PC-3 (cell line): ENCODE measurements at regions not wholly inside any gene's neighbourhood (a gene's known extent, or its start where the extent isn't known, plus 50 kb on each side); places are given as distances from the start of the nearest gene placed in this dataset.

Experiments used
- ATAC-seq: fragments of 200-7000 bp; cut with Tn5 transposase; 2 replicates; pipeline ENCODE4 v1.9.1; 2020; ENCODE audit warnings: mild to moderate bottlenecking, moderate library complexity
- BruUV-seq: library from RNA; stranded (reverse); fragments of 400-500 nt; replicated peaks from 2 replicates; lab custom pipeline; 2021; lab: Mats Ljungman, UMichigan
- CTCF ChIA-PET: fragments of 300-600 bp; sonication (Branson Sonifier 250); formaldehyde crosslinking; loops from one replicate; lab custom pipeline; 2022; ENCODE audit warnings: antibody characterized with exemption; lab: Charles Lee
- POLR2A ChIA-PET: fragments of 300-600 bp; sonication (Branson Sonifier 250); formaldehyde crosslinking; loops from one replicate; lab custom pipeline; 2022; ENCODE audit warnings: antibody characterized with exemption; ENCODE audit not compliant: unreplicated experiment; lab: Charles Lee
- DNase-seq: peaks from one replicate; pipeline ENCODE4 v3.0.0-alpha.2; 2015
- H2AFZ ChIP-seq: fragments of 300-600 bp; sonication (generic); 2 replicates; pipeline ENCODE4 v1.6.0; 2016; ENCODE audit warnings: antibody characterized with exemption, low read length
- H3F3A ChIP-seq: fragments of 300-600 bp; sonication (generic); one replicate; pipeline ENCODE4 v1.6.0; 2017; ENCODE audit warnings: antibody characterized with exemption, low read length, control low read depth, mild to moderate bottlenecking; ENCODE audit not compliant: unreplicated experiment
- H3K27ac ChIP-seq: fragments of 300-600 bp; sonication (generic); 2 replicates; pipeline ENCODE4 v1.5.1; 2016; ENCODE audit warnings: mild to moderate bottlenecking, low read length
- H3K27me3 ChIP-seq: fragments of 300-600 bp; sonication (generic); 2 replicates; pipeline ENCODE4 v1.6.1; 2016; ENCODE audit warnings: low read length, mixed read lengths
- H3K36me3 ChIP-seq: fragments of 300-600 bp; sonication (generic); 2 replicates; pipeline ENCODE4 v1.6.1; 2016; ENCODE audit warnings: low read depth, mixed run types, low read length, mixed read lengths
- H3K4me1 ChIP-seq: fragments of 300-600 bp; sonication (generic); 2 replicates; pipeline ENCODE4 v1.5.1; 2016; ENCODE audit warnings: low read length; ENCODE audit not compliant: insufficient read depth
- H3K4me2 ChIP-seq: fragments of 300-600 bp; sonication (generic); 2 replicates; pipeline ENCODE4 v1.6.0; 2016; ENCODE audit warnings: low read length
- H3K4me3 ChIP-seq: fragments of 300-600 bp; sonication (generic); 2 replicates; pipeline ENCODE4 v1.5.1; 2016; ENCODE audit warnings: mild to moderate bottlenecking, low read length, mixed read lengths
- H3K79me2 ChIP-seq: fragments of 300-600 bp; sonication (generic); 2 replicates; pipeline ENCODE4 v1.6.1; 2017; ENCODE audit warnings: low read length, mixed read lengths
- H3K9ac ChIP-seq: fragments of 300-600 bp; sonication (generic); 2 replicates; pipeline ENCODE4 v1.6.0; 2016; ENCODE audit warnings: mild to moderate bottlenecking, low read length
- H3K9me2 ChIP-seq: fragments of 300-600 bp; sonication (generic); replicated peaks from 2 replicates; pipeline ENCODE4 v1.6.1; 2016; ENCODE audit warnings: mixed run types, low read length, mixed read lengths
- H3K9me3 ChIP-seq: fragments of 300-600 bp; sonication (generic); 2 replicates; pipeline ENCODE4 v1.6.1; 2016; ENCODE audit warnings: low read length, mixed read lengths
- H4K20me1 ChIP-seq: fragments of 300-600 bp; sonication (generic); 2 replicates; pipeline ENCODE4 v1.6.1; 2016; ENCODE audit warnings: low read length, mixed read lengths
- EZH2 ChIP-seq: fragments of 300-600 bp; sonication (generic); IDR thresholded peaks from one replicate; pipeline ENCODE4 v1.6.1; 2017; ENCODE audit warnings: antibody characterized with exemption, mild to moderate bottlenecking, low read length; ENCODE audit not compliant: unreplicated experiment
- EZH2phosphoT487 ChIP-seq: fragments of 300-600 bp; sonication (generic); IDR thresholded peaks from 2 replicates; pipeline ENCODE4 v1.6.1; 2018; ENCODE audit warnings: mild to moderate bottlenecking, antibody characterized with exemption, low read length, borderline replicate concordance
- intact Hi-C: fragments of 100-400 bp; cut with micrococcal nuclease; formaldehyde crosslinking; loops from 2 replicates; pipeline ENCODE4 v1.9.0; 2023
- TF ChIP-seq, protein P1 (sequence below): fragments of 300-600 bp; sonication (generic); conservative IDR thresholded peaks from 2 replicates; pipeline ENCODE4 v1.5.1; 2017; ENCODE audit warnings: antibody characterized with exemption, low read depth, mild to moderate bottlenecking, low read length

DNA sequence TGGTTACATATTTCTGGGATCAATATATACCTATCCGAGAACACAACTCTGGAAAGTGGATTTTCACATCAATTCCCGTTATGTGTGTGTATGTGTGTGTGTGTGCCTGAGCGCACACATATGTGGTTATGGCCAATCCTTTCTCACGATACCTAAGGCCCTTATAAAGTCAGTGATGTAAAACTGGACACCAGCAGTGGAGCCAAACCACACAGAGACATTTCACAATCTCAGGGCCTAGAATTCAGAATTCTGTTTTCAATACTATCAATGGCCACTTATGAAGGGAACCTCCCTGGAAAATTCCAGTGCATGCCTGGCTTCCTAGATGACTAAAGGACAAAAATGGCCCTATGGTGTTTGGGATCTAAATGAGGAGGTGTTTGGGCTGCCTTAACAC, 187.3 kb upstream of the UBL3 start:
- CTCF ChIA-PET: no interaction called here
- Histone ChIP-seq H3K9ac (no peak overlapping the region), H3K27ac (no peak overlapping the region), H3K79me2 (no peaks in the 10 kb centered on the region), H3K4me1 (peaks cover 16% of the 10 kb centered on the region), H3K9me3 (no peaks in the 10 kb centered on the region), H3K9me2 (no peaks in the 10 kb centered on the region), H4K20me1 (no peaks in the 10 kb centered on the region), H3K4me2 (no peak overlapping the region), H3K4me3 (no peak overlapping the region), H3F3A (no peaks in the 10 kb centered on the region), H2AFZ (no peak overlapping the region), H3K36me3 (no peaks in the 10 kb centered on the region), H3K27me3 (no peaks in the 10 kb centered on the region)
- intact Hi-C loops: no loop called here
- TF ChIP-seq EZH2: no peak
- TF ChIP-seq, protein P1, sequence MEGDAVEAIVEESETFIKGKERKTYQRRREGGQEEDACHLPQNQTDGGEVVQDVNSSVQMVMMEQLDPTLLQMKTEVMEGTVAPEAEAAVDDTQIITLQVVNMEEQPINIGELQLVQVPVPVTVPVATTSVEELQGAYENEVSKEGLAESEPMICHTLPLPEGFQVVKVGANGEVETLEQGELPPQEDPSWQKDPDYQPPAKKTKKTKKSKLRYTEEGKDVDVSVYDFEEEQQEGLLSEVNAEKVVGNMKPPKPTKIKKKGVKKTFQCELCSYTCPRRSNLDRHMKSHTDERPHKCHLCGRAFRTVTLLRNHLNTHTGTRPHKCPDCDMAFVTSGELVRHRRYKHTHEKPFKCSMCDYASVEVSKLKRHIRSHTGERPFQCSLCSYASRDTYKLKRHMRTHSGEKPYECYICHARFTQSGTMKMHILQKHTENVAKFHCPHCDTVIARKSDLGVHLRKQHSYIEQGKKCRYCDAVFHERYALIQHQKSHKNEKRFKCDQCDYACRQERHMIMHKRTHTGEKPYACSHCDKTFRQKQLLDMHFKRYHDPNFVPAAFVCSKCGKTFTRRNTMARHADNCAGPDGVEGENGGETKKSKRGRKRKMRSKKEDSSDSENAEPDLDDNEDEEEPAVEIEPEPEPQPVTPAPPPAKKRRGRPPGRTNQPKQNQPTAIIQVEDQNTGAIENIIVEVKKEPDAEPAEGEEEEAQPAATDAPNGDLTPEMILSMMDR: no peak
- TF ChIP-seq EZH2phosphoT487: no peak
- no TSS peak for BruUV-seq
- POLR2A ChIA-PET: no interaction called here
- ATAC-seq (no peak), DNase-seq (no peak)

GRCh38 chr13:30037306-30037705, 186.9 kb upstream of the UBL3 start:
- H3K9ac ChIP-seq: no peak overlapping the region
- H3K4me2 ChIP-seq: no peak overlapping the region
- no peak overlapping the region for H3K4me3 ChIP-seq
- H3K79me2 ChIP-seq: no peaks in the 10 kb centered on the region
- H3F3A ChIP-seq: no peaks in the 10 kb centered on the region
- intact Hi-C loops: no loop called here
- H3K9me2 ChIP-seq: no peaks in the 10 kb centered on the region
- CTCF ChIA-PET: no interaction called here
- peaks cover 17% of the 10 kb centered on the region for H3K4me1 ChIP-seq
- ATAC-seq (no peak), DNase-seq (no peak)
- no peak overlapping the region for H3K27ac ChIP-seq
- no peaks in the 10 kb centered on the region for H3K36me3 ChIP-seq
- BruUV-seq: no TSS peak
- POLR2A ChIA-PET: no interaction called here
- no peak overlapping the region for H2AFZ ChIP-seq
- no peaks in the 10 kb centered on the region for H3K9me3 ChIP-seq
- no peak for TF ChIP-seq EZH2
- TF ChIP-seq, protein P1: no peak
- no peaks in the 10 kb centered on the region for H3K27me3 ChIP-seq
- H4K20me1 ChIP-seq: no peaks in the 10 kb centered on the region

- H3K4me1 ChIP-seq: peaks cover 17% of the 10 kb centered on the region
- DNase-seq (no peak), ATAC-seq (no peak)
- no peak overlapping the region for H2AFZ ChIP-seq
- no peak overlapping the region for H3K27ac ChIP-seq
- H3K4me2 ChIP-seq: no peak overlapping the region
- H3K9ac ChIP-seq: no peak overlapping the region
- intact Hi-C loops: loop anchor here (5.0 kb wide), 1 partner anchor 78 kb away; no protein-coding TSS in a partner anchor
- TF ChIP-seq EZH2phosphoT487 (no peak), EZH2 (no peak)
- TF ChIP-seq, protein P1: no peak
- H3K27me3 ChIP-seq: no peaks in the 10 kb centered on the region
- H3K9me2 ChIP-seq: no peaks in the 10 kb centered on the region
- no peaks in the 10 kb centered on the region for H3K9me3 ChIP-seq
- no peak overlapping the region for H3K4me3 ChIP-seq
- H3F3A ChIP-seq: no peaks in the 10 kb centered on the region
- no peaks in the 10 kb centered on the region for H3K79me2 ChIP-seq
- no peaks in the 10 kb centered on the region for H3K36me3 ChIP-seq
- no peaks in the 10 kb centered on the region for H4K20me1 ChIP-seq
- ChIA-PET POLR2A (interaction anchor here (0.6 kb wide), 1 partner anchor 273 kb away, joined by 3 read pairs; no protein-coding TSS in a partner anchor), CTCF (interaction anchor here (0.6 kb wide), 1 partner anchor 111 kb away, joined by 3 read pairs; no protein-coding TSS in a partner anchor)
- BruUV-seq: no TSS peak
Observed at GRCh38 chr13:30034458-30034795, 184.0 kb upstream of the UBL3 start.
